Bronchial epithelial cell (primary cell): ENCODE measurements at regions not wholly inside any gene's neighbourhood (a gene's known extent, or its start where the extent isn't known, plus 50 kb on each side); places are given as distances from the start of the nearest gene placed in this dataset.

ENCODE experiments used
- DNase-seq: peaks from one replicate; pipeline ENCODE4 v3.0.0-alpha.2; 2010; ENCODE audit warnings: low read depth
- FAIRE-seq: peaks from 2 replicates; lab custom pipeline; 2011; peaks lifted over from hg19 to GRCh38; lab: Jason Lieb, UNC
- H3K27me3 ChIP-seq: 2 replicates; pipeline ENCODE4 v1.5.1; 2011; ENCODE audit warnings: low read length; ENCODE audit not compliant: control insufficient read depth, insufficient read depth
- H3K36me3 ChIP-seq: 2 replicates; pipeline ENCODE4 v1.5.1; 2011; ENCODE audit warnings: low read length; ENCODE audit not compliant: control insufficient read depth, insufficient read depth
- H3K4me3 ChIP-seq: 2 replicates; pipeline ENCODE4 v1.5.1; 2011; ENCODE audit warnings: mild to moderate bottlenecking, low read depth, low read length, control low read depth
- CTCF ChIP-seq: IDR thresholded peaks from 2 replicates; pipeline ENCODE4 v1.5.1; 2011; ENCODE audit warnings: mild to moderate bottlenecking, moderate library complexity, low read length, control low read depth, inconsistent platforms; ENCODE audit not compliant: insufficient read depth, severe bottlenecking

- Histone ChIP-seq H3K27me3 (no peaks in the 10 kb centered on the region), H3K4me3 (no peak overlapping the region), H3K36me3 (no peaks in the 10 kb centered on the region)
- DNase-seq (no peak), FAIRE-seq (no peak)
- no peak for TF ChIP-seq CTCF
Observed at GRCh38 chr3:23698652-23699313, 107.0 kb upstream of the UBE2E1 start.

- Histone ChIP-seq H3K36me3 (no peaks in the 10 kb centered on the region), H3K4me3 (no peak overlapping the region), H3K27me3 (no peaks in the 10 kb centered on the region)
- FAIRE-seq (no peak), DNase-seq (no peak)
- no peak for TF ChIP-seq CTCF
Observed at GRCh38 chr3:23700616-23701015, 105.1 kb upstream of the UBE2E1 start.

- FAIRE-seq (no peak), DNase-seq (no peak)
- no peak for TF ChIP-seq CTCF
Observed at GRCh38 chr3:23701716-23702597, 103.8 kb upstream of the UBE2E1 start.

GRCh38 chr3:23704298-23704697 lies 101.5 kb upstream of the UBE2E1 start:
- no peaks in the 10 kb centered on the region for H3K27me3 ChIP-seq
- TF ChIP-seq CTCF, result no peak
- FAIRE-seq, result no peak
- no peaks in the 10 kb centered on the region for H3K36me3 ChIP-seq
- DNase-seq, result no peak
- H3K4me3 ChIP-seq, result no peak overlapping the region

More at GRCh38 chr3:23701716-23702597, 103.8 kb upstream of the UBE2E1 start:
- H3K27me3 ChIP-seq, result no peaks in the 10 kb centered on the region
- H3K4me3 ChIP-seq, result no peak overlapping the region
- H3K36me3 ChIP-seq, result no peaks in the 10 kb centered on the region

GRCh38 chr3:23706111-23706510 lies 99.6 kb upstream of the UBE2E1 start:
- DNase-seq, result peak; percentile 50
- no peaks in the 10 kb centered on the region for H3K27me3 ChIP-seq
- H3K4me3 ChIP-seq, result no peak overlapping the region
- no peak for TF ChIP-seq CTCF
- H3K36me3 ChIP-seq, result no peaks in the 10 kb centered on the region
- FAIRE-seq, result no peak
